ENCODE measurements at regions not wholly inside any gene's neighbourhood (a gene's known extent, or its start where the extent isn't known, plus 50 kb on each side); places are given as distances from the start of the nearest gene placed in this dataset.
A peak's percentile ranks its signal among the peaks of the same experiment; 100 is the strongest.

DNA sequence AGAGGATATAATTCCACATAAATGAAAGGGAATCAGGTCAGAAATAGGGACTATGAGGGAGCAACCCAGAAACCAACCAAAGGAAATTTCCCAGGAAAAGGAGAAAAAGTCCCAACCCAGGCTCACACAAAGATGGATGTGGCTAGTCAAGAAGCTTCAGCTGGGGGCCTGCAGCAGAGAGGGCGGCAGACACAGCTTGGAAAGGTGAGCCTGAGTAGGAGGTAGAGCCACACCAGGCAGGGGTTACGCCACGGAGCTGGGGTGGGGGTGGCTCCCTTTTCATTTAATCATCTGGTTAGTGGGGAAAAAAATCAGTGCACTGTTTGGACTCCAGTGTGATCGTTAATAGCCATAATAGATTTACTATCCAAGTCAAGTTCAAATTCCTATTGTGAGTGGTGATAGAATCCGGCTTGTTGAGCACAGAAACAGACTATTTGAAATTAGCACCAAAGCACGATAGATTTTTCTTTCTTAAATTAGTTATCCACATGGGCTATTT is 220.6 kb downstream of the TPBG start:
- H3K9ac ChIP-seq (ENCODE audit: low read depth, low read length) = no peak overlapping the region
- WGBS = 88% methylated on average over 4 of the region's 6 CpGs
- H3K4me3 ChIP-seq (ENCODE audit: low read length) = no peak overlapping the region
- peaks cover 6% of the 10 kb centered on the region; the same call in 1 of the 2 replicates for H3K4me1 ChIP-seq (ENCODE audit: insufficient read depth, low read length)
- H3K9me3 ChIP-seq (ENCODE audit: insufficient read depth, low read depth, low read length) = peaks cover 3% of the 10 kb centered on the region; the same call in 1 of the 2 replicates
- no peak overlapping the region for H3K27ac ChIP-seq (ENCODE audit: low read depth, low read length)
- no peaks in the 10 kb centered on the region for H3K27me3 ChIP-seq (ENCODE audit: insufficient read depth, low read length)
- H3K36me3 ChIP-seq (ENCODE audit: insufficient read depth, low read length) = no peaks in the 10 kb centered on the region

DNA sequence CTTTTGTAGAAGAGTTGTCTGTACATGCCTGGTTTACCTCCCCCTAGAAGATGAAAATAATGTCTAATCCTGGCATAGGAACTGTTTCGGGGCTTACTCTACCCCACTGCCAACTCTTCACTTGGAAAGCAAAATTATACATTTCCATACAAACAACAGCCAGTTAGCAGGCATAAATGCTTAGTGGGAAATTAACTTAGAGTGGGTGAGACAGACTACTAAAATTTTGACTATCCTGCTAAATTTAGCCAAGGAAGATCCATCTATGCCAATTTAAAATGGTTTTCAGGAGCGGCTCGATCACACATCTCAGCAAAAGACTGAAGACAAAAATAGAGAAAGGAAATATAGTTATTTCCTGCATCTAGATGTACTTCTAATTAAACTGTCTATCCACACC is 221.2 kb downstream of the TPBG start:
- WGBS = 100% methylated on average over 1 of the region's 3 CpGs
- Histone ChIP-seq H3K4me3 (ENCODE audit: low read length) (no peak overlapping the region), H3K36me3 (ENCODE audit: insufficient read depth, low read length) (no peaks in the 10 kb centered on the region), H3K9me3 (ENCODE audit: insufficient read depth, low read depth, low read length) (peaks cover 3% of the 10 kb centered on the region; the same call in 1 of the 2 replicates), H3K27ac (ENCODE audit: low read depth, low read length) (no peak overlapping the region), H3K9ac (ENCODE audit: low read depth, low read length) (no peak overlapping the region), H3K4me1 (ENCODE audit: insufficient read depth, low read length) (peaks cover 12% of the 10 kb centered on the region; the same call in 1 of the 2 replicates), H3K27me3 (ENCODE audit: insufficient read depth, low read length) (no peaks in the 10 kb centered on the region)

DNA sequence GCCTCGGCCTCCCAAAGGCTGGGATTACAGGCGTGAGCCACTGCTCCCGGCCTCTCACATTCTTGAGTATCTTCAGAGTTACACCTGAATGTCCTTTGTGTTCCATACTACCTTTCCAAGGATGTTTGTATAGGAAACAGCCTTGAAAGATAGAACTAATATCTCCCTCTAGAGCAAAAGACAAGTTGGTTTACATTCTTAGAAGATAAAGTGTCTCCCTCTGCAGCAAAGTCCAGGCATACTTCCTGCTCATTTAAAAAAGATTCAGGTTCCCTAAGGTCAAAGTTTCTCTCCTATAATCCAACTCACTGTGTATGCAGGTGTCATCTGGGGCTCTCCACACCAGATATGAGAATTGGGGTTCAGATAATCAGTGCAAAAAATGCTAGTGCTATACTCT is 224.4 kb downstream of the TPBG start:
- H3K27me3 ChIP-seq (ENCODE audit: insufficient read depth, low read length) = no peaks in the 10 kb centered on the region
- H3K4me1 ChIP-seq (ENCODE audit: insufficient read depth, low read length) = peaks cover 12% of the 10 kb centered on the region; the same call in 1 of the 2 replicates
- H3K36me3 ChIP-seq (ENCODE audit: insufficient read depth, low read length) = no peaks in the 10 kb centered on the region
- H3K9ac ChIP-seq (ENCODE audit: low read depth, low read length) = no peak overlapping the region
- H3K9me3 ChIP-seq (ENCODE audit: insufficient read depth, low read depth, low read length) = no peaks in the 10 kb centered on the region
- H3K27ac ChIP-seq (ENCODE audit: low read depth, low read length) = no peak overlapping the region
- 93% methylated on average over 3 of the region's 3 CpGs for WGBS
- no peak overlapping the region for H3K4me3 ChIP-seq (ENCODE audit: low read length)

DNA sequence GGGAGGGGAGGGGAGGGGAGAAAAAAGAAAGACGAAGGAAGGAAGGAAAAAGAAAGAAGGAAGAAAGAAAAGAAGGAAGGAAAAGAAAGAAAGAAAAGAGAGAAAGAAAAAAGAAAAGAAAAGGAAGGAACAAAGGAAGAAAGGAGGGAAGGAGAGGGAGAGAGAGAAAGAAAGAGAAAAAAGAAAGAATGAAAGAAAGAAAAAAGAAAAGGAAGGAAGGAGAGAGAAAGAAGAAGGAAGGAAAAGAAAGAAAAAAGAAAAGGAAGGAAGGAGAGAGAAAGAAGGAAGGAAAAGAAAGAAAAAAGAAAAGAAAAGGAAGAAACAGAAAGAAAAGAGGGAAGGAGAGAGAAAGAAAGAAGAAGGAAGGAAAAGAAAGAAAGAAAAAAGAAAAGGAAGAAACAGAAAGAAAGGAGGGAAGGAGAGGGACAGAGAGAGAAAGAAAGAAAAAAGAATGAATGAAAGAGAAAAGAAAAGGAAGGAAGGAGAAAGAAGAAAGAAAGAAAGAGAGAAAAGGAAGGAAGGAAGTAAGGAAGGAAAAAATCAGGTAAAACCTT is 225.3 kb downstream of the TPBG start:
- peaks cover 12% of the 10 kb centered on the region; the same call in 1 of the 2 replicates for H3K4me1 ChIP-seq (ENCODE audit: insufficient read depth, low read length)
- H3K4me3 ChIP-seq (ENCODE audit: low read length) = no peak overlapping the region
- H3K27me3 ChIP-seq (ENCODE audit: insufficient read depth, low read length) = no peaks in the 10 kb centered on the region
- no peak overlapping the region for H3K27ac ChIP-seq (ENCODE audit: low read depth, low read length)
- no peak overlapping the region for H3K9ac ChIP-seq (ENCODE audit: low read depth, low read length)
- H3K36me3 ChIP-seq (ENCODE audit: insufficient read depth, low read length) = no peaks in the 10 kb centered on the region
- WGBS = 94% methylated on average over 1 of the region's 1 CpG
- H3K9me3 ChIP-seq (ENCODE audit: insufficient read depth, low read depth, low read length) = no peaks in the 10 kb centered on the region

DNA sequence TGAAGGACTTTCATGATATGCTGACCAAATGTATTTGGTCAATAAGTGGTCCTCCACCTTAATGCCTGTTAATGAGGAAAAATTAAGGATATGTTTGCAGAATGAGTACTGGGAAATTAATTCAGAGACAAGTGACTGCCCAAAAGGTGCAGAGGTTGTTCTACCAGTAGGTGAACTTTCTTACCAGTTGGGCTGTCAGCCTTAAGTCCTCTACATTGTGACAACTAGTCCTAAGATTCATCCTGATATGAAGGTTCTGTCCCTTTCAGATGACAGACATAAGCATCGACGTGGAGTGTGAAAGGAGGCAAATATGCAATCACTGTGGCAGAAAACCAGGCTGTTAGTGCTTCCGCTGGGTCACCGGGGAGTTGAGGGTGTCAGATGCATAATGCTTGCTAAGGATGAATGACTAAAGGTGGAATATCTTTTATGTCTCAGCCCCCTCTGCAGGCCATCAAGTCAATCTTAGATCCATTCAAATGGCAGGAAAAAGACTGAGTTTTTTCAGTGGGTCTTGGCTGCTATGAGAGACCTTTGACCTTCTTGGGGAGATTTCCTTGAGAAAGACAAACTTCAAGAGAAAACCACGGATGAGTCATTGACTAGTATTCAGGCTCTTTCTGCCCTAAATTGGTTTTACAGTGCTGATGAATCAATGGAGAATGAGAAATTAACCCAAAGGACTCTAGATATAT is 226.0 kb downstream of the TPBG start:
- Histone ChIP-seq H3K27me3 (ENCODE audit: insufficient read depth, low read length) (no peaks in the 10 kb centered on the region), H3K27ac (ENCODE audit: low read depth, low read length) (no peak overlapping the region), H3K4me1 (ENCODE audit: insufficient read depth, low read length) (peaks cover 12% of the 10 kb centered on the region; the same call in 1 of the 2 replicates), H3K9ac (ENCODE audit: low read depth, low read length) (no peak overlapping the region), H3K36me3 (ENCODE audit: insufficient read depth, low read length) (no peaks in the 10 kb centered on the region), H3K9me3 (ENCODE audit: insufficient read depth, low read depth, low read length) (no peaks in the 10 kb centered on the region), H3K4me3 (ENCODE audit: low read length) (no peak overlapping the region)
- 29% methylated on average over 5 of the region's 5 CpGs for WGBS

DNA sequence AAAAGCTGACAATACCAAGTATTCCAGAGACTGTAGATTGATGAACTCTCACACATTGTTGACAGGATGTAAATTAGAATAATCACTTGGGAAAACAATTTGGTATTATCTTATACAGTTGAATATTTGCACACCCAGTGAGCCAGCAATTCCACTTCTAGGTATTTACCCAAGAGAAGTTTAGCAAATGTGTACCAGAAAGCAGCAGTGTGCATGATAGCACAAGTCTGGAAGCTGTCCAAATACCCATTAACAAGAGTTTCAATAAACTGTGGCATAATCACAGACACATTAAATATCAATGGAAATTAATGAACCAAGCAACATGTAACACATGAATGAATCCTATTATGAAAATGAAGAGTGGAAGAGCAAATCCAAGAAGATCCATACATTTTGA is 233.6 kb downstream of the TPBG start:
- Histone ChIP-seq H3K27me3 (ENCODE audit: insufficient read depth, low read length) (no peaks in the 10 kb centered on the region), H3K36me3 (ENCODE audit: insufficient read depth, low read length) (no peaks in the 10 kb centered on the region), H3K9ac (ENCODE audit: low read depth, low read length) (no peak overlapping the region), H3K4me1 (ENCODE audit: insufficient read depth, low read length) (peaks cover 6% of the 10 kb centered on the region; the same call in 1 of the 2 replicates), H3K4me3 (ENCODE audit: low read length) (no peak overlapping the region), H3K9me3 (ENCODE audit: insufficient read depth, low read depth, low read length) (no peaks in the 10 kb centered on the region), H3K27ac (ENCODE audit: low read depth, low read length) (no peak overlapping the region)

DNA sequence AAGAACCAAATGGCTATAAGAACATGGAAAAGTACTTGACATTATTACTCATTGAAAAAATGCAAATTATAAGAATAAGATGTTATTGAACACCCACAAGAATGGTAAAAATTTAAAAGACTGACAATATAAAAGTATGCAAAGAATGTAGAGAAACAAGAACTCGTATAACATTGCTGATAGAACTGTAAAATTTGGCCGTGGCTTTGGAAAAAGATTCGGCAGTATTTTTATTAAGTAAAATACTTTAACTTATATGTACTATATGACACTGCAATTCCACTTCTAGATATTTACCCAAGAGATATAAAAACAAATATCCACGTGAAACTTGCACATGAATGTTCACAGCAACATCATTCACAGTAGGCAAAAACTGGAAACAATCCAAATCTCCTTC is 239.2 kb downstream of the TPBG start:
- WGBS = 85% methylated on average over 3 of the region's 4 CpGs
- H3K27ac ChIP-seq (ENCODE audit: low read depth, low read length) = no peak overlapping the region
- H3K4me3 ChIP-seq (ENCODE audit: low read length) = no peak overlapping the region

DNA sequence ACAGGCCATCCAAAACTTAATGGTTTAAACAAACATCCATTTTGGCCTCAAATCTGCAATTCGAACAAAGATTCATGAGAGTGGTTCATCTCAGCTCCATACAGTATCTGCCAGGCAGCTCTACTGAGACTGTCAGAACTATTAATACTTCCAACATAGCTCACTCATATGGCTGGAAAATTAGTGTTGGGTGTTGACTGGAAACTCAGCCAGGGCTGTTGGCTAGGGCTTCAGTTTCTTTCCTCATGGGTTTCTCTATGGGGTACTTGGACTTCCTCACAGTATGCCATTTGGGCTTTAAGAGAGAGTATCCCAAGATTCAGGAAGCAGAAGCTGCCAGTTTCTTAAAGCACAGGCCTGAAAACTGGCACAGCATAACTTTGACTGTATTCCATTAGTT is 240.3 kb downstream of the TPBG start:
- no peaks in the 10 kb centered on the region for H3K27me3 ChIP-seq (ENCODE audit: insufficient read depth, low read length)
- H3K4me1 ChIP-seq (ENCODE audit: insufficient read depth, low read length) = peaks cover 3% of the 10 kb centered on the region; the same call in 1 of the 2 replicates
- no peak overlapping the region for H3K27ac ChIP-seq (ENCODE audit: low read depth, low read length)
- no peak overlapping the region for H3K4me3 ChIP-seq (ENCODE audit: low read length)
- no peaks in the 10 kb centered on the region for H3K9me3 ChIP-seq (ENCODE audit: insufficient read depth, low read depth, low read length)
- no peak overlapping the region for H3K9ac ChIP-seq (ENCODE audit: low read depth, low read length)
- 95% methylated on average over 1 of the region's 1 CpG for WGBS
- H3K36me3 ChIP-seq (ENCODE audit: insufficient read depth, low read length) = no peaks in the 10 kb centered on the region

More for the DNA sequence above, 239.2 kb downstream of the TPBG start:
- no peaks in the 10 kb centered on the region for H3K9me3 ChIP-seq (ENCODE audit: insufficient read depth, low read depth, low read length)
- no peak overlapping the region for H3K9ac ChIP-seq (ENCODE audit: low read depth, low read length)
- H3K36me3 ChIP-seq (ENCODE audit: insufficient read depth, low read length) = no peaks in the 10 kb centered on the region
- peaks cover 6% of the 10 kb centered on the region; the same call in 1 of the 2 replicates for H3K4me1 ChIP-seq (ENCODE audit: insufficient read depth, low read length)
- H3K27me3 ChIP-seq (ENCODE audit: insufficient read depth, low read length) = no peaks in the 10 kb centered on the region

DNA sequence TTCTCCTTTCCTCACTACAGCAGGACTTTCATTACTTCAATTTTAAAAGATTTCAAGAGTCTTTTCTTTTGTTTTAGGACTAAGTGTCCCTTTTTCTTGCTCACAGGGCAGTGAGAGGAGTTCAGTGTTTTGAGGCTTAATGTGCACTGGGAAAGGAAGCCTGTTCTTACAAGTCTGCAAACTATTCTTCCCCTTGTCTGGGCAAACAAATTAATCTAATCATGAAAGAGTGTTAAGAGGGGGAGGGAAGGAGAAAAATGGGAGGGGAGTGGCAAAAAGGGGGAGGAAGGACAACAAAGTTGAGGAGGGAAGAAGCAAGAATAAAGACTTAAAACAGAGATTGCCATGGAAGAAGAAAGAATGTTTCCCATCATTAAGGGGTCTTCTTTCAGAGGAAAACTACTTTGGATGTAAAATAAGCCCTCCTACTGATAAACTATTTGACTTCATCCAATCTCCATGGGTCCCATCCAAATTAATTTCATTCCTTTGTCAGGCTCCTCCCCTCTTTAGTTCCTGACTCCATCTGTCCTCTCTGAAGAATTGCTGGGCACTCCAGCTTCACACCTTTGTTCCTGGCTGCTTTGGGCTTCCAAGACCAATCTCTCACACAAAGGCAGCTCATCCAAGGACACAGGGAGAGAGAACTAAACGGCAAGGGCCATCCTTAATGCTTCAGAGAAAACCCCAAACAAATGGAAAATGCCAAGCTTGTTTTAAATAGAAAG is 244.5 kb downstream of the TPBG start:
- Histone ChIP-seq H3K9ac (ENCODE audit: low read depth, low read length) (no peak overlapping the region), H3K4me3 (ENCODE audit: low read length) (no peak overlapping the region), H3K36me3 (ENCODE audit: insufficient read depth, low read length) (no peaks in the 10 kb centered on the region), H3K27me3 (ENCODE audit: insufficient read depth, low read length) (no peaks in the 10 kb centered on the region), H3K9me3 (ENCODE audit: insufficient read depth, low read depth, low read length) (no peaks in the 10 kb centered on the region), H3K4me1 (ENCODE audit: insufficient read depth, low read length) (peaks cover 12% of the 10 kb centered on the region; the same call in 1 of the 2 replicates), H3K27ac (ENCODE audit: low read depth, low read length) (0 out of 2 replicates have a peak overlapping the region, but pooled peaks have one; percentile 27)
- 54% methylated on average over 1 of the region's 1 CpG for WGBS

DNA sequence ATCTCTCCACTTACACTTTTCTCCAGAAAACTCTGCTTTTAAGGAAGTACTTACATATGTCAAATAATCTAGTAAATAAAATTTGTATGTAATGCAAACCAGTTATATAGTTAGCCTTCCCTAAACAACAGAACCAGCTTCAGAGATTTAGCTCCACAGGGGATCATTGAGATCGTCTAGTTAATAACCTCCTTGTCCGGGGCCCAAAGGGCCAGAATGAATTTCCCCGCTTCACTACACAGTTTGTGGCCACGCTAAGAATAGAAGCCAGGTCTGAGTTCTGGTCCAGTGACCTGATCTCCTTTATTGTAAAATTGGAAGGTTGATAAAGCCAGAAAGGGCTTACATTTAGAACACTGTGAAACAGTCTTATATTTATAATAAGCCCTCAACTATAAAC is 245.2 kb downstream of the TPBG start:
- Histone ChIP-seq H3K9ac (ENCODE audit: low read depth, low read length) (no peak overlapping the region; the same call in 1 of the 2 replicates), H3K4me1 (ENCODE audit: insufficient read depth, low read length) (peaks cover 12% of the 10 kb centered on the region; the same call in 1 of the 2 replicates), H3K27me3 (ENCODE audit: insufficient read depth, low read length) (no peaks in the 10 kb centered on the region), H3K4me3 (ENCODE audit: low read length) (no peak overlapping the region), H3K27ac (ENCODE audit: low read depth, low read length) (peak overlapping the region; percentile 49; the same call in 1 of the 2 replicates), H3K36me3 (ENCODE audit: insufficient read depth, low read length) (no peaks in the 10 kb centered on the region), H3K9me3 (ENCODE audit: insufficient read depth, low read depth, low read length) (no peaks in the 10 kb centered on the region)
- 89% methylated on average over 4 of the region's 4 CpGs for WGBS

DNA sequence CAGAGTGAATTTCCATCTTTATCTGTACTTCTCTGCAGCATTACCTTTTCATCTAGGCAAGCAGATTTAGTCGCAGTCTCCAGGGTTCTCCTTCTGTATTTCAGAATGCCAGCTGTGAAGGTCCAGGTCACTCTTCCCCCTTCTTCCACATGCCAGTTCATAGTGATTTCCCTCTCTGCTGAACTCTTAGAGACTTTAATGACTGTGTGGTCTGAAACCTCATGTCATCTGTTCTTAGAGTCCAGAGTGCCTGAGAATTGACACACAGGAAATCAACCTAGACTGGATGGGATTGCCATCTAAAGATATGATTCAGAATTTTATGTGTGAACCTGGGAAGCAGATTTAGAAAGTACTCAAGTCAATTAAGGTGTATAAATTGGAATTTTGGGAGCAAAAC is 248.1 kb downstream of the TPBG start:
- Histone ChIP-seq H3K9ac (ENCODE audit: low read depth, low read length) (no peak overlapping the region), H3K27me3 (ENCODE audit: insufficient read depth, low read length) (no peaks in the 10 kb centered on the region), H3K4me3 (ENCODE audit: low read length) (no peak overlapping the region), H3K9me3 (ENCODE audit: insufficient read depth, low read depth, low read length) (no peaks in the 10 kb centered on the region), H3K36me3 (ENCODE audit: insufficient read depth, low read length) (no peaks in the 10 kb centered on the region), H3K4me1 (ENCODE audit: insufficient read depth, low read length) (peaks cover 12% of the 10 kb centered on the region; the same call in 1 of the 2 replicates), H3K27ac (ENCODE audit: low read depth, low read length) (no peak overlapping the region)
- WGBS = 92% methylated on average over 1 of the region's 1 CpG
